ENCODE measurements at regions not wholly inside any gene's neighbourhood (a gene's known extent, or its start where the extent isn't known, plus 50 kb on each side); places are given as distances from the start of the nearest gene placed in this dataset.

- H3K36me3 ChIP-seq (ENCODE audit: control insufficient read depth, insufficient read depth, low read length) = no peaks in the 10 kb centered on the region
- no peak overlapping the region for H3K14ac ChIP-seq (replicated peaks; ENCODE audit: low read depth, low read length)
- no peak overlapping the region for H3K4me3 ChIP-seq (ENCODE audit: insufficient read depth, low read depth, low read length)
- no peak overlapping the region for H2BK20ac ChIP-seq (ENCODE audit: low read depth, low read length)
- no peaks in the 10 kb centered on the region for H3K9me1 ChIP-seq (ENCODE audit: insufficient read depth, low read length)
- H2BK5ac ChIP-seq (ENCODE audit: low read depth, low read length, poor library complexity, severe bottlenecking) = no peak overlapping the region
- H3K4me1 ChIP-seq (ENCODE audit: control insufficient read depth, insufficient read depth, low read length) = no peaks in the 10 kb centered on the region
- H2AK5ac ChIP-seq (ENCODE audit: low read depth, low read length) = no peak overlapping the region
- in situ Hi-C loops (cut with MboI; ENCODE audit: low sequenced_read_pairs) = no loop called here
- intact Hi-C loops (cut with micrococcal nuclease) = no loop called here
- no peak overlapping the region for H3K4me2 ChIP-seq (ENCODE audit: low read depth, low read length)
- no peak overlapping the region for H3K9ac ChIP-seq (ENCODE audit: low read depth, low read length)
- no peak overlapping the region for H2AFZ ChIP-seq (replicated peaks; ENCODE audit: low read length, poor library complexity)
- BruUV-seq (replicated peaks) = no TSS peak
- H2AK9ac ChIP-seq (replicated peaks; ENCODE audit: low read depth, low read length, poor library complexity) = no peak overlapping the region
- POLR2A ChIA-PET (ENCODE audit: unreplicated experiment) = no interaction called here
- H3K27ac ChIP-seq (ENCODE audit: insufficient read depth, low read length) = no peak overlapping the region
- H2BK120ac ChIP-seq (ENCODE audit: low read depth, low read length) = no peak overlapping the region
- no peaks in the 10 kb centered on the region for H3K9me3 ChIP-seq (ENCODE audit: control insufficient read depth, insufficient read depth, low read length)
- no peak for TF ChIP-seq POLR2A (IDR thresholded peaks at IDR 0.05; ENCODE audit: low read depth, low read length)
- no peak for TF ChIP-seq ELK1 (IDR thresholded peaks at IDR 0.05; ENCODE audit: borderline replicate concordance, low read depth, low read length)
- no peak for DNase-seq
- no peaks in the 10 kb centered on the region for H4K20me1 ChIP-seq (ENCODE audit: insufficient read depth, low read length)
- no peaks in the 10 kb centered on the region for H3K27me3 ChIP-seq (ENCODE audit: control insufficient read depth, insufficient read depth, low read length)
- no peak overlapping the region for H4K91ac ChIP-seq (ENCODE audit: insufficient read depth, low read depth, low read length)
- dilution Hi-C loops (cut with HindIII; ENCODE audit: low sequenced_read_pairs, unreplicated experiment) = no loop called here
- no peak overlapping the region for H3K56ac ChIP-seq (ENCODE audit: extremely low read depth, insufficient read depth, low read length)
- H3K4ac ChIP-seq (ENCODE audit: low read depth, low read length) = no peak overlapping the region
- no peak overlapping the region for H4K5ac ChIP-seq (ENCODE audit: low read depth, low read length)
- H3K18ac ChIP-seq (ENCODE audit: low read depth, low read length) = no peak overlapping the region
- H4K8ac ChIP-seq (ENCODE audit: low read depth in 2 of 2, low read length in 2 of 2) = no peak overlapping the region
- CTCF ChIA-PET = no interaction called here
- H3K23ac ChIP-seq (ENCODE audit: low read depth, low read length) = no peak overlapping the region
- no peak overlapping the region for H2BK15ac ChIP-seq (ENCODE audit: low read depth, low read length)
- WGBS, 2 experiments (ENCODE audit: extremely low coverage in 2 of 2, insufficient read length in 1 of 2) = 70% methylated on average over 4 of the region's 13 CpGs; no CpG with 5 or more reads in 1 of the 2 experiments
- no peak for ATAC-seq (ENCODE audit: low read depth)
- H3K79me1 ChIP-seq (ENCODE audit: low read depth in 1 of 2, low read length in 2 of 2) = no peaks in the 10 kb centered on the region
Observed at GRCh38 chr6:27539551-27539950, 66.6 kb upstream of the ZNF184 start.

Measured in IMR-90 (cell line).